ENCODE measurements at regions not wholly inside any gene's neighbourhood (a gene's known extent, or its start where the extent isn't known, plus 50 kb on each side); places are given as distances from the start of the nearest gene placed in this dataset.

GRCh38 chr14:27190296-27190695, 592.5 kb upstream of the NOVA1 start:
- no peak for FAIRE-seq
- TF ChIP-seq CTCF (IDR thresholded peaks at IDR 0.05; ENCODE audit: insufficient read depth, low read length, severe bottlenecking), result no peak
- Histone ChIP-seq H3K36me3 (ENCODE audit: control insufficient read depth, insufficient read depth, low read length) (no peaks in the 10 kb centered on the region), H3K27me3 (ENCODE audit: control insufficient read depth, insufficient read depth, low read length) (no peaks in the 10 kb centered on the region), H3K4me3 (ENCODE audit: low read depth, low read length) (no peak overlapping the region)
- DNase-seq (ENCODE audit: low read depth), result no peak

- DNase-seq (ENCODE audit: low read depth), result no peak
- FAIRE-seq, result no peak
- no peak overlapping the region for H3K4me3 ChIP-seq (ENCODE audit: low read depth, low read length)
- no peaks in the 10 kb centered on the region for H3K27me3 ChIP-seq (ENCODE audit: control insufficient read depth, insufficient read depth, low read length)
- TF ChIP-seq CTCF (IDR thresholded peaks at IDR 0.05; ENCODE audit: insufficient read depth, low read length, severe bottlenecking), result no peak
- no peaks in the 10 kb centered on the region for H3K36me3 ChIP-seq (ENCODE audit: control insufficient read depth, insufficient read depth, low read length)
Measured at GRCh38 chr14:27199272-27199671, 601.4 kb upstream of the NOVA1 start.

- DNase-seq (ENCODE audit: low read depth) (no peak), FAIRE-seq (no peak)
- no peaks in the 10 kb centered on the region for H3K27me3 ChIP-seq (ENCODE audit: control insufficient read depth, insufficient read depth, low read length)
- TF ChIP-seq CTCF (IDR thresholded peaks at IDR 0.05; ENCODE audit: insufficient read depth, low read length, severe bottlenecking), result no peak
- H3K36me3 ChIP-seq (ENCODE audit: control insufficient read depth, insufficient read depth, low read length), result no peaks in the 10 kb centered on the region
- no peak overlapping the region for H3K4me3 ChIP-seq (ENCODE audit: low read depth, low read length)
Measured at GRCh38 chr14:27205036-27205435, 607.2 kb upstream of the NOVA1 start.

- no peak for FAIRE-seq
- TF ChIP-seq CTCF (IDR thresholded peaks at IDR 0.05; ENCODE audit: insufficient read depth, low read length, severe bottlenecking), result no peak
- Histone ChIP-seq H3K4me3 (ENCODE audit: low read depth, low read length) (no peak overlapping the region), H3K27me3 (ENCODE audit: control insufficient read depth, insufficient read depth, low read length) (no peaks in the 10 kb centered on the region), H3K36me3 (ENCODE audit: control insufficient read depth, insufficient read depth, low read length) (no peaks in the 10 kb centered on the region)
- no peak for DNase-seq (ENCODE audit: low read depth)
Measured at GRCh38 chr14:27211741-27212140, 613.9 kb upstream of the NOVA1 start.

- DNase-seq (ENCODE audit: low read depth) (no peak), FAIRE-seq (no peak)
- Histone ChIP-seq H3K36me3 (ENCODE audit: control insufficient read depth, insufficient read depth, low read length) (no peaks in the 10 kb centered on the region), H3K4me3 (ENCODE audit: low read depth, low read length) (no peak overlapping the region), H3K27me3 (ENCODE audit: control insufficient read depth, insufficient read depth, low read length) (no peaks in the 10 kb centered on the region)
- no peak for TF ChIP-seq CTCF (IDR thresholded peaks at IDR 0.05; ENCODE audit: insufficient read depth, low read length, severe bottlenecking)
Measured at GRCh38 chr14:27222671-27223070, 624.8 kb upstream of the NOVA1 start.

GRCh38 chr14:27223906-27224305, 626.1 kb upstream of the NOVA1 start:
- DNase-seq (ENCODE audit: low read depth), result no peak
- H3K4me3 ChIP-seq (ENCODE audit: low read depth, low read length), result no peak overlapping the region
- no peak for FAIRE-seq
- no peak for TF ChIP-seq CTCF (IDR thresholded peaks at IDR 0.05; ENCODE audit: insufficient read depth, low read length, severe bottlenecking)
- H3K27me3 ChIP-seq (ENCODE audit: control insufficient read depth, insufficient read depth, low read length), result no peaks in the 10 kb centered on the region
- no peaks in the 10 kb centered on the region for H3K36me3 ChIP-seq (ENCODE audit: control insufficient read depth, insufficient read depth, low read length)

All from bronchial epithelial cell (primary cell).